HEK293T (cell line): ENCODE measurements at regions not wholly inside any gene's neighbourhood (a gene's known extent, or its start where the extent isn't known, plus 50 kb on each side); places are given as distances from the start of the nearest gene placed in this dataset.

ENCODE experiments used
- CTCF ChIA-PET: fragments of 350-600 bp; formaldehyde crosslinking; extraction: SDS; loops from one replicate; lab custom pipeline; 2021; ENCODE audit warnings: antibody characterized with exemption, inconsistent platforms; lab: Yijun Ruan, JAX
- POLR2A ChIA-PET: fragments of 350-600 bp; formaldehyde crosslinking; extraction: SDS; loops from one replicate; lab custom pipeline; 2020; ENCODE audit warnings: antibody characterized with exemption, inconsistent platforms; lab: Yijun Ruan, JAX
- DNase-seq: peaks from one replicate; pipeline ENCODE4 v3.0.0; 2012; ENCODE audit warnings: mixed read lengths; ENCODE audit errors: extremely low spot score
- ARNT ChIP-seq: fragments of 450-650 bp; IDR thresholded peaks from 2 replicates; pipeline ENCODE4 v1.6.1; 2017; ENCODE audit warnings: mild to moderate bottlenecking
- BHLHE40 ChIP-seq: fragments of 450-650 bp; IDR thresholded peaks from 2 replicates; pipeline ENCODE4 v1.6.1; 2016; ENCODE audit warnings: mild to moderate bottlenecking, moderate library complexity, borderline replicate concordance
- CTBP1 ChIP-seq: fragments of 450-650 bp; IDR thresholded peaks from 2 replicates; pipeline ENCODE4 v1.6.1; 2016; ENCODE audit warnings: borderline replicate concordance
- ELF4 ChIP-seq: fragments of 450-650 bp; IDR thresholded peaks from 2 replicates; pipeline ENCODE4 v1.6.1; 2017; ENCODE audit warnings: antibody characterized with exemption
- FOXA1 ChIP-seq: fragments of 450-650 bp; IDR thresholded peaks from 2 replicates; pipeline ENCODE4 v1.6.1; 2016; ENCODE audit warnings: mild to moderate bottlenecking
- FOXK2 ChIP-seq: fragments of 450-650 bp; IDR thresholded peaks from 2 replicates; pipeline ENCODE4 v1.6.1; 2016; ENCODE audit warnings: mild to moderate bottlenecking
- FOXM1 ChIP-seq: fragments of 450-650 bp; IDR thresholded peaks from 2 replicates; pipeline ENCODE4 v1.6.1; 2017; ENCODE audit warnings: mild to moderate bottlenecking, borderline replicate concordance
- HDGF ChIP-seq: fragments of 450-650 bp; IDR thresholded peaks from 2 replicates; pipeline ENCODE4 v1.6.1; 2017; ENCODE audit warnings: antibody characterized with exemption, borderline replicate concordance
- L3MBTL2 ChIP-seq: fragments of 450-650 bp; conservative IDR thresholded peaks from 2 replicates; pipeline ENCODE4 v1.6.1; 2016; ENCODE audit warnings: mild to moderate bottlenecking
- LEF1 ChIP-seq: fragments of 450-650 bp; IDR thresholded peaks from 2 replicates; pipeline ENCODE4 v1.6.1; 2017; ENCODE audit warnings: mild to moderate bottlenecking, borderline replicate concordance
- NFRKB ChIP-seq: fragments of 450-650 bp; IDR thresholded peaks from 2 replicates; pipeline ENCODE4 v1.6.1; 2016; ENCODE audit warnings: mild to moderate bottlenecking, moderate library complexity
- SP1 ChIP-seq: fragments of 450-650 bp; IDR thresholded peaks from 2 replicates; pipeline ENCODE4 v1.6.1; 2017
- SUZ12 ChIP-seq: fragments of 450-650 bp; IDR thresholded peaks from 2 replicates; pipeline ENCODE4 v1.6.1; 2016; ENCODE audit warnings: mild to moderate bottlenecking
- TARDBP ChIP-seq: fragments of 450-650 bp; IDR thresholded peaks from 2 replicates; pipeline ENCODE4 v1.6.1; 2016
- ZNF384 ChIP-seq: fragments of 450-650 bp; IDR thresholded peaks from 2 replicates; pipeline ENCODE4 v1.6.1; 2016
- TF ChIP-seq, protein P1 (sequence below): fragments of 450-650 bp; IDR thresholded peaks from 2 replicates; pipeline ENCODE4 v1.6.1; 2016

DNA sequence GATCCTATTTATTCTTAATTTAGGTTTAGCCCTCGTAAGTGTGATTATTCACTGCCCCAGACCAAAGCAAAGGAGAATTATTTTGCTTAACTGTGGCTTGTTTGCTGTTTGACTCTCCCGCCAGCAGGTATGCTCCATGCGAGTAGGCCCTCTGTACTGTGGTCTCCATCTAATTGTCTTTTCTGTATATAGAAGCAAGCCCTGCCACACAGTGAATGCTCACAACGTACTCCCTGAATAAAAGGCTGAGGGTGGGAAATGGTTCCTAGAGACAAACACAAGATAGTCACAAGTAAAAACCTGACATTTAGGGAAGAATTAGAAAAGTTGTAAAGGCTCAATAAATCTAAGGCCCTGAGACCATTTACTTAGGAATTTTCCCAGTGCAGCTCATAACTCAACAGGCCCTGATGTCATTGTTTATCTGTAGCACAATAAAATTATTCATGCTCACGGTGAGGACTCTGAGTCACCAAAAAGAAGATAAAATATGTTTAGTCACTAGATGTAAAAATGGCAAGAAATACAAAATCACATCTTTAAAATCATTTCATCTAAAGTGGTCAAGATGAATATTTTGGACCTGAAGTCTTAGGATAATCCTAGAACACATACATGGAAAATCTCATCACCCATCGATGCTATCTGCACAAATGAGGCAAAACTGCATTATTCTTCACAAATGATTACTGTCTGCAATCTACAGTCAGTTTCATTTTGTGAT lies 473.2 kb downstream of the ENC1 start:
- DNase-seq = no peak
- POLR2A ChIA-PET = no interaction called here
- CTCF ChIA-PET = no interaction called here
- no peak for TF ChIP-seq FOXM1
- TF ChIP-seq ELF4 = no peak
- TF ChIP-seq, protein P1, sequence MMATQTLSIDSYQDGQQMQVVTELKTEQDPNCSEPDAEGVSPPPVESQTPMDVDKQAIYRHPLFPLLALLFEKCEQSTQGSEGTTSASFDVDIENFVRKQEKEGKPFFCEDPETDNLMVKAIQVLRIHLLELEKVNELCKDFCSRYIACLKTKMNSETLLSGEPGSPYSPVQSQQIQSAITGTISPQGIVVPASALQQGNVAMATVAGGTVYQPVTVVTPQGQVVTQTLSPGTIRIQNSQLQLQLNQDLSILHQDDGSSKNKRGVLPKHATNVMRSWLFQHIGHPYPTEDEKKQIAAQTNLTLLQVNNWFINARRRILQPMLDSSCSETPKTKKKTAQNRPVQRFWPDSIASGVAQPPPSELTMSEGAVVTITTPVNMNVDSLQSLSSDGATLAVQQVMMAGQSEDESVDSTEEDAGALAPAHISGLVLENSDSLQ = peak; percentile 64

DNA sequence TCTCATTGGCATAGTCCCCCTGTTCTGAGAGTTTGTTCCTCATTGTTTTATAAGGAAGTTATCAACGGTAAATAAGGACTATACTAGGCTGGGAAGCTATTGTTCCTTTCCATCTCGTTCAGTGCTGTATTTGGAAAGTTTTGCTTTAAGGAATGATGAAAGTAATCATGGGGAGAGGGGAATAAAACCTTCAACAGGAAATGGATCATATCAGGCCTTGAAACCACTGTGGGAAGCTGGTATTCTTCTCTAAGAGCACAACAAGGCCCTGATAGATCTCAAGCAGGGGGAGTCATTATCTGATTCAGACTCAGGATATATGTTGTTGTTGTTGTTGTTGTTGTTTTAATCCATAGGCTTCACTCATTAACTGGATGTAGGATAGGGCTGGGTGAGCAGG lies 474.5 kb downstream of the ENC1 start:
- ChIA-PET CTCF (no interaction called here), POLR2A (no interaction called here)
- no peak for DNase-seq
- TF ChIP-seq SUZ12 = no peak
- TF ChIP-seq TARDBP = no peak
- TF ChIP-seq FOXM1 = no peak
- TF ChIP-seq FOXA1 = no peak
- TF ChIP-seq NFRKB = no peak
- TF ChIP-seq L3MBTL2 = no peak
- no peak for TF ChIP-seq CTBP1

- ChIA-PET CTCF (no interaction called here), POLR2A (no interaction called here)
- no peak for DNase-seq
- TF ChIP-seq CTBP1 (no peak), SP1 (no peak), NFRKB (no peak), L3MBTL2 (no peak), FOXK2 (no peak), TARDBP (no peak), ARNT (no peak), BHLHE40 (no peak), FOXM1 (no peak)
- TF ChIP-seq, protein P1 = no peak
Observed at GRCh38 chr5:74164725-74165235, 475.7 kb downstream of the ENC1 start.

DNA sequence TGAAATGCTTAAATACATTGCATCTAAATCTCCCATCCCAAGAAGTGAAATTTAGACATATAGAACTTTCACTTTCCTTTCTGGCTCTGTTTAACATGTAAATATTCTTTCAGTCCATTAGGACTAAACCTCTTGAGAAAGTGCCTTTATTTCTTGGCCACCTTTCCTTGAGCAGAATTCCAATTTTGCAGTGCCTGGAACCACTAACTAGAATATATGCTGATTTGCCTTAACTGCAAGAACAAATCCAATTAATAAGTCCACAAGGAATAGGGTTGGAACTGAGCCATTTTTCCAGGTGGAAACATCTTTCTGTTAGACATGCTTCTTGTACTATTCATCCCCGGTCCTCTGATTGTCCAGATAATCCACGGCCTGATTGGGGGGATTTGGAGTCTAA lies 478.0 kb downstream of the ENC1 start:
- no peak for TF ChIP-seq ELF4
- no peak for TF ChIP-seq BHLHE40
- no peak for TF ChIP-seq ZNF384
- no peak for TF ChIP-seq FOXK2
- no peak for TF ChIP-seq HDGF
- no peak for TF ChIP-seq NFRKB
- no peak for TF ChIP-seq ARNT
- TF ChIP-seq FOXM1 = no peak
- TF ChIP-seq SUZ12 = no peak
- TF ChIP-seq CTBP1 = no peak
- TF ChIP-seq TARDBP = no peak
- no peak for TF ChIP-seq LEF1
- TF ChIP-seq SP1 = no peak
- TF ChIP-seq, protein P1 = no peak
- no peak for TF ChIP-seq FOXA1
- POLR2A ChIA-PET = no interaction called here
- CTCF ChIA-PET = no interaction called here
- no peak for DNase-seq

GRCh38 chr5:74161170-74161569 lies 479.4 kb downstream of the ENC1 start:
- POLR2A ChIA-PET = no interaction called here
- no peak for DNase-seq
- CTCF ChIA-PET = interaction anchor here (0.6 kb wide), 1 partner anchor 177 kb away, joined by 3 read pairs; no protein-coding TSS in a partner anchor
- TF ChIP-seq HDGF (no peak), TARDBP (no peak), ZNF384 (no peak), BHLHE40 (no peak), ARNT (no peak), ELF4 (no peak), LEF1 (no peak), SP1 (no peak), NFRKB (no peak)
- TF ChIP-seq, protein P1 = no peak

DNA sequence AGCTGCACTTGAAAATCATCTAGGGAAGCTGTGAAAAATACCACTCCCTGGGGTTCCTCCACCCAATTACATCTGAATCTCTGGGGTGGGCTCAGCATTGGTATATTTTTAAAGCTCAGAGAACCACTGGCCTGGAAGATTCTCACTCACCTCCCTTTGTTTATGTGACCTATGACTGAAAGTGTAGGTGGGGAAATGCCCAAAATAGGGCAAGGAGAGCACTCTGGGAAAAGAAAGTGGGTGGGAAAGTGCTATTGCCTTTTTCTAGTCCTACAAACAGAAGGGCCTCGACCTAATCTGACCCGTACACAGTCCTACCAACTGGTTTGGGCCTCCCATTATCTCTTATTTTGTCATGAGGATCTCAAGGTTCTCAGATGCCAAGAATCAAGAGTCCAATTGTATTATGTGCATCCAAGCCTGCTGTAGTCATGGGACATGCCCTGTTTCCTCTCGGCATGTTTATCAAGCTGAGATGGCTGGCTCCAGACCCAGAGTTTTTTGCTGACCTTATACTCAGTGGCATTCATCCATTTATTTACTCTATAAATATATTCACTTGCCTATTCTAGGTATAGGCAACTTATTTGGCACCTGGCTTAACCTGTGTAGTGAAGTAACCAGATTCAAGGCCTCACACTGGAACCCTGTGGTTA lies 483.7 kb downstream of the ENC1 start:
- CTCF ChIA-PET = no interaction called here

More for the DNA sequence above, 483.7 kb downstream of the ENC1 start:
- POLR2A ChIA-PET = no interaction called here
- TF ChIP-seq FOXK2 (no peak), NFRKB (no peak), L3MBTL2 (no peak), LEF1 (no peak), CTBP1 (no peak), FOXA1 (no peak), TARDBP (no peak), FOXM1 (no peak)
- DNase-seq = no peak
